Thoracic aorta (tissue), 2 donors: ENCODE measurements at regions not wholly inside any gene's neighbourhood (a gene's known extent, or its start where the extent isn't known, plus 50 kb on each side); places are given as distances from the start of the nearest gene placed in this dataset.
"Not testable (repeated sequence)": the region's sequence is repeated elsewhere in the genome, so short reads cannot be mapped to it uniquely, and the experiment has no call there.

Source experiments
- ATAC-seq: fragments of 150-250 bp; one replicate; pipeline ENCODE4 v1.8.0; 2017; ENCODE audit warnings: low read depth; ENCODE audit not compliant: insufficient number of reproducible peaks, low FRiP score
- DNase-seq: peaks from one replicate; pipeline ENCODE4 v3.0.0-alpha.2; 2020; ENCODE audit warnings: low spot score
- H3K27ac ChIP-seq, 2 donors: fragments of 200-600 bp; sonication (generic); 1 replicate in 1 of 2; 2 replicates in 1 of 2; pipeline ENCODE4 v1.5.1; 2016; ENCODE audit warnings: mild to moderate bottlenecking in 2 of 2, moderate library complexity in 2 of 2
- H3K27me3 ChIP-seq: fragments of 200-600 bp; sonication (generic); replicated peaks from 2 replicates; pipeline ENCODE4 v1.6.0; 2016; ENCODE audit warnings: mild to moderate bottlenecking; ENCODE audit not compliant: insufficient read depth
- H3K36me3 ChIP-seq: fragments of 200-600 bp; sonication (generic); one replicate; pipeline ENCODE4 v1.5.1; 2016
- H3K4me1 ChIP-seq, 2 donors: fragments of 200-600 bp; sonication (generic); 1 replicate in 1 of 2; 2 replicates in 1 of 2; pipeline versions ENCODE4 v1.5.1 to v1.6.0; 2016; ENCODE audit warnings: low read depth in 2 of 2, mild to moderate bottlenecking in 1 of 2; ENCODE audit not compliant: control insufficient read depth in 1 of 2
- H3K4me3 ChIP-seq: fragments of 200-600 bp; sonication (generic); 2 replicates; pipeline ENCODE4 v1.5.1; 2016; ENCODE audit warnings: mild to moderate bottlenecking
- H3K9me3 ChIP-seq: fragments of 200-600 bp; sonication (generic); 2 replicates; pipeline ENCODE4 v1.5.1; 2016
- TF ChIP-seq, protein P1 (sequence below): fragments of 200-600 bp; sonication (generic); IDR thresholded peaks from one replicate; pipeline ENCODE4 v1.5.1; 2019; ENCODE audit warnings: antibody characterized with exemption

GRCh38 chr11:38711110-38711509, 2113.1 kb upstream of the RAG2 start:
- H3K36me3 ChIP-seq = no peaks in the 10 kb centered on the region

DNA sequence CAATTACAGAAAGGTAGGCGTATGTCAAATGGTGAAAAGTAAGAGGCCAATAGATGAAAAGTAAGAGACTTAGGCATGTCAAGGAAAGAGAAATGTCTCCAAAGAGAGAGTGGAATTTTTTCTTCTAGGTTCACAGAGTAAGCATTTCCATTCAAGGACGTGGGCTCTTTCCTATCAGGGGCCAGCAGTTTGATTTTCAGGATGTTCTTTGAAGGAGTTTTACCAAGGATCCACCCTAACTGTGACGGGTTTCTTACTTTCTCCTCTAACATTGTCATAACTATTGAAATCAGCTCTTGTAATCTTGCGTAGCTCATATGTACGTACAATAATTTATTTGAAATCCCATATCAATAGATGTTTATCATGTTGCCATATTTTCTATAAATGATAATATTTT, 2112.2 kb upstream of the RAG2 start:
- DNase-seq (no peak), ATAC-seq (no peak)
- Histone ChIP-seq H3K27ac (no peak overlapping the region), H3K27me3 (no peaks in the 10 kb centered on the region), H3K9me3 (no peaks in the 10 kb centered on the region), H3K4me3 (no peak overlapping the region), H3K36me3 (no peaks in the 10 kb centered on the region), H3K4me1 (no peaks in the 10 kb centered on the region)
- TF ChIP-seq, protein P1, sequence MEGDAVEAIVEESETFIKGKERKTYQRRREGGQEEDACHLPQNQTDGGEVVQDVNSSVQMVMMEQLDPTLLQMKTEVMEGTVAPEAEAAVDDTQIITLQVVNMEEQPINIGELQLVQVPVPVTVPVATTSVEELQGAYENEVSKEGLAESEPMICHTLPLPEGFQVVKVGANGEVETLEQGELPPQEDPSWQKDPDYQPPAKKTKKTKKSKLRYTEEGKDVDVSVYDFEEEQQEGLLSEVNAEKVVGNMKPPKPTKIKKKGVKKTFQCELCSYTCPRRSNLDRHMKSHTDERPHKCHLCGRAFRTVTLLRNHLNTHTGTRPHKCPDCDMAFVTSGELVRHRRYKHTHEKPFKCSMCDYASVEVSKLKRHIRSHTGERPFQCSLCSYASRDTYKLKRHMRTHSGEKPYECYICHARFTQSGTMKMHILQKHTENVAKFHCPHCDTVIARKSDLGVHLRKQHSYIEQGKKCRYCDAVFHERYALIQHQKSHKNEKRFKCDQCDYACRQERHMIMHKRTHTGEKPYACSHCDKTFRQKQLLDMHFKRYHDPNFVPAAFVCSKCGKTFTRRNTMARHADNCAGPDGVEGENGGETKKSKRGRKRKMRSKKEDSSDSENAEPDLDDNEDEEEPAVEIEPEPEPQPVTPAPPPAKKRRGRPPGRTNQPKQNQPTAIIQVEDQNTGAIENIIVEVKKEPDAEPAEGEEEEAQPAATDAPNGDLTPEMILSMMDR = no peak

More at GRCh38 chr11:38711110-38711509, 2113.1 kb upstream of the RAG2 start:
- TF ChIP-seq, protein P1 = no peak
- Histone ChIP-seq H3K27me3 (no peaks in the 10 kb centered on the region), H3K4me3 (no peak overlapping the region), H3K27ac (no peak overlapping the region), H3K9me3 (no peaks in the 10 kb centered on the region), H3K4me1 (no peaks in the 10 kb centered on the region)
- ATAC-seq = no peak
- DNase-seq = no peak

DNA sequence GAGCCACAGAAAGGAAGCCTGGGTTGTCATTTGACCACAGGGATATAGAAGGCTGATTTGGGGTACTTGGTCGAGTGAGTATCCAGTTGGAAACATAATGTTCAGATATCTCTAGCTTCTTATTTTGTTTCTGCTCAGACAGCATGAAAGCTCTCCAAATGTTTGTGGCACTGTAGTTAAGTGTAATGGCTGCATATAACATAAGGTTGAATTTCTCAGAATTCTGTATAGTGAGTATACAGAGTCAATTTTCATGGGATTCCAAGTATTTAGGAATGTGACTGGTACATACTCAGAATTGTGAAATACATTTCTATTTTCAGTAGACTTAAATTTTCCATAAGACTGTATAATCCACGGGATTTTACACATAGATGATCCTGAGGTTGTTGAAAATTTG, 2102.1 kb upstream of the RAG2 start:
- Histone ChIP-seq H3K9me3 (no peaks in the 10 kb centered on the region), H3K27ac (no peak overlapping the region), H3K4me1 (no peaks in the 10 kb centered on the region), H3K36me3 (no peaks in the 10 kb centered on the region), H3K27me3 (no peaks in the 10 kb centered on the region), H3K4me3 (no peak overlapping the region)
- TF ChIP-seq, protein P1 = no peak
- no peak for DNase-seq
- ATAC-seq = no peak

DNA sequence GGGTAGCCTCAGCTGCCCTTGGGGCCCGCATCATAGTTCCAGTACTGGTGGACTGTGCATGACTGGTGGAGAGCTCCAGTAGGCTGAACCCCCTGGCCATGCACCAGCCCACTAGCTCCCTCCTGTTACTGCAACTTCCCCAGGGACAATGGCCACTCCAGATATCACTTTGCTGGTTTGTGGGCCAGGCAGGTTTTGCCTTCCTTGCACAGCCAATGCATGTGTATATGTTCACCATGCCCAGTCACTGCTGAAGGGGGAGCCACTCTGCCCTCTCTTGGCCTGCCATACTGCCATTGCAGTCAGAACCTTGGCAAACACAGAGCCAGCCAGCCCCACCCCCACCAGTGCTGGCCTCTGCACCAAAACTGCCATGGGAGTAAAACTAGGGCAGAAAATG, 2095.3 kb upstream of the RAG2 start:
- DNase-seq (no peak), ATAC-seq (no peak)
- no peaks in the 10 kb centered on the region for H3K27me3 ChIP-seq
- no peak overlapping the region for H3K27ac ChIP-seq
- no peaks in the 10 kb centered on the region for H3K36me3 ChIP-seq
- H3K9me3 ChIP-seq = no peaks in the 10 kb centered on the region
- no peak overlapping the region for H3K4me3 ChIP-seq
- TF ChIP-seq, protein P1 = no peak
- H3K4me1 ChIP-seq = no peaks in the 10 kb centered on the region

DNA sequence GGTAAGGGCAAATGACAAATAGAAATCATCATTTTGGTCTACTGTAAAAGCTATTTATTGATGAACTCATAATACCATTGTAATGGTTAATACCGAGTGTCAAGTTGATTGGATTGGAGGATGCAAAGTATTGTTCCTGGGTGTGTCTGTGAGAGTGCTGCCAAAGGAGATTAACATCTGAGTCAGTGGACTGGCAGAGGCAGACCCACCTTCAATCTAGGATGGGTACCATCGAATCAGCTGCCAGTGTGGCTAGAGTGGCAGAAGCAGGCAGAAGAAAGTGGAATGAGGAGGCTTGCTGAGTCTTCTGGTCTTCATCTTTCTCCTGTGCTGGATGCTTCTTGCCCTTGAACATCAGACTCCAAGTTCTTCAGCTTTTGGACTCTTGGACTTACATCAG, 2092.2 kb upstream of the RAG2 start:
- not testable (repeated sequence) for H3K9me3 ChIP-seq, DNase-seq, H3K36me3 ChIP-seq, H3K4me3 ChIP-seq, H3K4me1 ChIP-seq, ATAC-seq, H3K27ac ChIP-seq, H3K27me3 ChIP-seq

GRCh38 chr11:38687008-38687407, 2089.0 kb upstream of the RAG2 start:
- Histone ChIP-seq H3K36me3 (no peaks in the 10 kb centered on the region), H3K27ac (no peak overlapping the region), H3K9me3 (no peaks in the 10 kb centered on the region), H3K27me3 (no peaks in the 10 kb centered on the region), H3K4me3 (no peak overlapping the region), H3K4me1 (no peaks in the 10 kb centered on the region)
- TF ChIP-seq, protein P1 = no peak
- no peak for ATAC-seq
- DNase-seq = no peak
